Central memory CD4-positive, alpha-beta T cell (primary cell): ENCODE measurements at regions not wholly inside any gene's neighbourhood (a gene's known extent, or its start where the extent isn't known, plus 50 kb on each side); places are given as distances from the start of the nearest gene placed in this dataset.
"Not testable (repeated sequence)": the region's sequence is repeated elsewhere in the genome, so short reads cannot be mapped to it uniquely, and the experiment has no call there.

ENCODE experiments used
- DNase-seq: peaks from one replicate; pipeline ENCODE4 v3.0.0; 2022

GRCh38 chr2:111596808-111597705 lies 286.9 kb downstream of the ANAPC1 start:
- DNase-seq, result not testable (repeated sequence)

GRCh38 chr2:111598944-111599343 lies 285.0 kb downstream of the ANAPC1 start:
- DNase-seq, result not testable (repeated sequence)

GRCh38 chr2:111602259-111602658 lies 281.7 kb downstream of the ANAPC1 start:
- DNase-seq, result not testable (repeated sequence)

GRCh38 chr2:111605798-111606197 lies 278.2 kb downstream of the ANAPC1 start:
- DNase-seq, result not testable (repeated sequence)

- not testable (repeated sequence) for DNase-seq
These were observed 277.4 kb downstream of the ANAPC1 start for GRCh38 chr2:111606632-111607031.

GRCh38 chr2:111609146-111609844 lies 274.7 kb downstream of the ANAPC1 start:
- DNase-seq, result not testable (repeated sequence)

GRCh38 chr2:111610035-111610434 lies 274.0 kb downstream of the ANAPC1 start:
- not testable (repeated sequence) for DNase-seq

GRCh38 chr2:111616651-111617218 lies 267.3 kb downstream of the ANAPC1 start:
- no peak for DNase-seq

GRCh38 chr2:111617299-111618225 lies 266.4 kb downstream of the ANAPC1 start:
- no peak for DNase-seq

GRCh38 chr2:111618226-111618977 lies 265.6 kb downstream of the ANAPC1 start:
- DNase-seq, result no peak

GRCh38 chr2:111618978-111619902 lies 264.8 kb downstream of the ANAPC1 start:
- DNase-seq, result no peak

GRCh38 chr2:111620281-111620680 lies 263.7 kb downstream of the ANAPC1 start:
- no peak for DNase-seq

GRCh38 chr2:111622859-111623258 lies 261.1 kb downstream of the ANAPC1 start:
- DNase-seq, result no peak

- DNase-seq, result no peak
These were observed 260.6 kb downstream of the ANAPC1 start for GRCh38 chr2:111623380-111623779.

- no peak for DNase-seq
These were observed 259.4 kb downstream of the ANAPC1 start for GRCh38 chr2:111624411-111625156.

- not testable (repeated sequence) for DNase-seq
These were observed 258.8 kb downstream of the ANAPC1 start for GRCh38 chr2:111625157-111625537.

- DNase-seq, result no peak
These were observed 257.7 kb downstream of the ANAPC1 start for GRCh38 chr2:111626037-111626864.

GRCh38 chr2:111626865-111627163 lies 257.2 kb downstream of the ANAPC1 start:
- DNase-seq, result no peak

GRCh38 chr2:111627256-111627655 lies 256.7 kb downstream of the ANAPC1 start:
- no peak for DNase-seq
